AG09309 (cell line): ENCODE measurements at regions not wholly inside any gene's neighbourhood (a gene's known extent, or its start where the extent isn't known, plus 50 kb on each side); places are given as distances from the start of the nearest gene placed in this dataset.

Experiments used
- DNase-seq: peaks from one replicate; pipeline ENCODE4 v3.0.0-alpha.2; 2010; ENCODE audit warnings: low read depth
- H3K4me3 ChIP-seq: 2 replicates; pipeline ENCODE4 v1.5.1; 2011; ENCODE audit warnings: mild to moderate bottlenecking, low read depth, low read length, moderate library complexity; ENCODE audit not compliant: control insufficient read depth
- TF ChIP-seq, protein P1 (sequence below): IDR thresholded peaks from 2 replicates; pipeline ENCODE4 v1.5.1; 2011; ENCODE audit warnings: mild to moderate bottlenecking, low read depth, low read length, inconsistent platforms; ENCODE audit not compliant: insufficient read depth, control insufficient read depth; ENCODE audit errors: missing control alignments

DNA sequence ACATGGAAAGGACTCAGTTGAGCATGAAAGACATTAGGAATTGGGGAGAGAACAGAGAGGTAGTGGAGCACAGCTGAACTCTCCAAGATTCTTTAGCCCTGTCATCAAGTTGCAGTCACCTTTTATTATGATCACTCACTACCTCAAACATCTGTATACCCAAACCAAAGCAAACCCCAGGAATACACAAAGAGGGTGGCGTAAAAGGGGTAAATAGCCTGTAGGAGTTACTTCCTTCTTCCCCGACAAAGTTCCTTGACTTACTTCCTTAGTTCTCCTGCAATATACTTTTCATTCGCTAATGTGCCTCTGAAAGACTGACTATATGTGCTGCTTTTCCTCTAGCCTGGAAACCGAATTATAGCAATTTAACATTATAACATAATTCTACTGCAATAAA lies 159.9 kb downstream of the SPRY1 start:
- TF ChIP-seq, protein P1, sequence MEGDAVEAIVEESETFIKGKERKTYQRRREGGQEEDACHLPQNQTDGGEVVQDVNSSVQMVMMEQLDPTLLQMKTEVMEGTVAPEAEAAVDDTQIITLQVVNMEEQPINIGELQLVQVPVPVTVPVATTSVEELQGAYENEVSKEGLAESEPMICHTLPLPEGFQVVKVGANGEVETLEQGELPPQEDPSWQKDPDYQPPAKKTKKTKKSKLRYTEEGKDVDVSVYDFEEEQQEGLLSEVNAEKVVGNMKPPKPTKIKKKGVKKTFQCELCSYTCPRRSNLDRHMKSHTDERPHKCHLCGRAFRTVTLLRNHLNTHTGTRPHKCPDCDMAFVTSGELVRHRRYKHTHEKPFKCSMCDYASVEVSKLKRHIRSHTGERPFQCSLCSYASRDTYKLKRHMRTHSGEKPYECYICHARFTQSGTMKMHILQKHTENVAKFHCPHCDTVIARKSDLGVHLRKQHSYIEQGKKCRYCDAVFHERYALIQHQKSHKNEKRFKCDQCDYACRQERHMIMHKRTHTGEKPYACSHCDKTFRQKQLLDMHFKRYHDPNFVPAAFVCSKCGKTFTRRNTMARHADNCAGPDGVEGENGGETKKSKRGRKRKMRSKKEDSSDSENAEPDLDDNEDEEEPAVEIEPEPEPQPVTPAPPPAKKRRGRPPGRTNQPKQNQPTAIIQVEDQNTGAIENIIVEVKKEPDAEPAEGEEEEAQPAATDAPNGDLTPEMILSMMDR: no peak
- no peak overlapping the region for H3K4me3 ChIP-seq
- DNase-seq: no peak

DNA sequence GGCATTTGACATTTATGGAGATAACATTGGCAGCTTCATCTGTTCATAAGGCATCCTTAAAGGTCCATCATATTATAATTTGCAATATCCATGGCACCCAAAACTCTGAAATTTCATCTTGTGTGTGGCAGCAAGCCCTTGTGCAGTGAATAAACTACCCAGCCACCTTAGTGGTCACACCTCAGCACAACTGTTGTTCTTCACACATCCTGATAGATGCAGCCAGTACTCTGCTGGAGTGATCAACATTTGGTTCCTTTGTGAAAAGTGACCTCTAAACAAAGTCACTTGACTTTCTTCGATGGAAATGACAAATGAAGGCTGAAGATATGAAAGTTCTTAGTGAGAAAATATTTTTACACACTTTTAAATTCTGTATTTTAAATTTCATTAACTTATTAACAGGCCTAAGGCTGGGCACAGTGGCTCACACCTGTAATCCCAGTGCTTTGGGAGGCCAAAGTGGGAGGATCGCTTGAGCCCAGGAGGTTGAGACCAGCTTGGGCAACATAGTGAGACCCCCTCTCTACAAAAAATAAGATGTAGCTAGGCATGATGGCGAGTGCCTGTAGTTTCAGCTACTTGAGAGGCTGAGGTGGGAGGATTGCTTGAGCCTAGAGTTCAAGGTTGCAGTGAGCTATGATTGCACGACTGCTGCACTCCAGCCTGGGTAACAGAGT lies 161.4 kb downstream of the SPRY1 start:
- DNase-seq: no peak
- TF ChIP-seq, protein P1: no peak
- no peak overlapping the region for H3K4me3 ChIP-seq

DNA sequence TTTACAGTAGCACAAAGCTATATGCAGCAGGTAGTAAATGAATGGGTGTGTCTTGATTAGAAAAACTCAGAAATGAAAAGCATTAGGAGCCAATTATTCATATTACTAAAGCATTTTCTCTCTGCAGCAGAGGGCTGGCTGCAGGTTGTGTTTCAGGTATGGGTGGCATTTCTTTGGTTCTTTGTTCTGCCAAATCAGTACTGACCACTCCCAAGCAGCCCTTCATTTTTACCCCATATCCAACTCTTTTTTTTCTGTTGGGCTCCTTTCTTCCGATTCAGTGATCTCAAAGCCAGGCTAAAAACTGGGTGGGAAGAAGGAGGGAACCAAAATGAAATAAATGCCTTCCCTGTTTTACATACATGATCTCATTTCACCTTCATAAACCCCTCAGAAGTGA lies 162.3 kb downstream of the SPRY1 start:
- TF ChIP-seq, protein P1: no peak
- H3K4me3 ChIP-seq: no peak overlapping the region
- DNase-seq: no peak

DNA sequence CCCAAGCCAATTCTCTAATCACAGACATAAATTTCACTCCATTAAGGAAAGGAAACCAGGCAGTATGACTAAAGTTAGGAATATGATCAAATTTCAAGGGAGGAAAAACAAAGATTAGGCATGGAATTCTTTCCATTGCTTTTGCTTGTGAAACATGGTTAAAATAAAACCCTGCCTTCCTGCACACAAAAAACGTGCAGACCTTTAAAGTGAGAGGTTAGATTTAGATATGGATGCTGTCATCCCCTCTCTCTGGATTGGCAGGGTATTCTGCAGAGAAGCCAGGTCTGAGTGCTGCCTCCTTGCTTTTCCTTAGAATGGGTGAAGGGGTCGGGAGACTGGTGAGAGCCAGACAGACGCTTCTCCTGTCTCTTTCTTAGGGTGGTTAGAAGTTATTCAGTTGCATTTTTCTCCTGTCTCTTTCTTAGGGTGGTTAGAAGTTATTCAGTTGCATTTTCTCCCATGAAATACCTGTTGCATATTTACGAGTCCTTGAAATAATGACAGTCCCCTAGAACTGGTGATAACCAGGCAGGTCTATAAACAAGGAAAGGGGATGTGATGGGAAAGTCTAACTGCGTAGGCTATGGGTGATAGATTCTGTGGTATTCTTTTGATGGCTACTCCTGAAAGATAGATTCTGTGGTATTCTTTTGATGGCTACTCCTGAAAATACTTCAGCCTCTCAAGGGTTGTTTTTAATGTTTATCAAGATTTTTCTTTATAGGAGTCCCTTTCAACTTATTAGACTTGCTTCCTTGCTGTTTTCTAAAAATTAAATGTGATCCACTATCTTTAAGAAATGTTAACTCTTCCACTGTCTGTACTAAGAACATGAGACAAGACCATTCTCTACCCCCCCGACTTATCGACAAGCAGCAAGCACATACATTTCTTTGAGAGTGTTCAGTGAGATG lies 163.6 kb downstream of the SPRY1 start:
- TF ChIP-seq, protein P1: no peak
- no peak overlapping the region for H3K4me3 ChIP-seq
- DNase-seq: no peak

DNA sequence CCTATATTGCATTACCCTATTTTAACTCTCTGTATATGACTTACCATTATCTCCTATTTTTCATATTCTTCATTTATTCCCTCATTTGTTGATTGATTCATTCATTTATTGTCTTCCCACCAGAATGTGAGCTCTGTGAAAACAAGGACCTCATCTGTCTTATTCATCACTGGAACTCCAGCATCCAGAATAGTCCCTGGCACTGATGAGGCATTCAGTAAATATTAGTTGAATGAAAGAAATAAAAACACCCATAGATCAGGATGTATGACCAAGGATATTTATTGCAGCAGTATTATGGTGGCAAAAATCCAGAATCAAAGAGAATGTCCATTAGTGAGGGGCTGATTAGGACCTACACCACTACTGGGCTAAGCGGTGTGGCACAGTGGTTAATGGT lies 164.9 kb downstream of the SPRY1 start:
- H3K4me3 ChIP-seq: no peak overlapping the region
- TF ChIP-seq, protein P1: no peak

DNA sequence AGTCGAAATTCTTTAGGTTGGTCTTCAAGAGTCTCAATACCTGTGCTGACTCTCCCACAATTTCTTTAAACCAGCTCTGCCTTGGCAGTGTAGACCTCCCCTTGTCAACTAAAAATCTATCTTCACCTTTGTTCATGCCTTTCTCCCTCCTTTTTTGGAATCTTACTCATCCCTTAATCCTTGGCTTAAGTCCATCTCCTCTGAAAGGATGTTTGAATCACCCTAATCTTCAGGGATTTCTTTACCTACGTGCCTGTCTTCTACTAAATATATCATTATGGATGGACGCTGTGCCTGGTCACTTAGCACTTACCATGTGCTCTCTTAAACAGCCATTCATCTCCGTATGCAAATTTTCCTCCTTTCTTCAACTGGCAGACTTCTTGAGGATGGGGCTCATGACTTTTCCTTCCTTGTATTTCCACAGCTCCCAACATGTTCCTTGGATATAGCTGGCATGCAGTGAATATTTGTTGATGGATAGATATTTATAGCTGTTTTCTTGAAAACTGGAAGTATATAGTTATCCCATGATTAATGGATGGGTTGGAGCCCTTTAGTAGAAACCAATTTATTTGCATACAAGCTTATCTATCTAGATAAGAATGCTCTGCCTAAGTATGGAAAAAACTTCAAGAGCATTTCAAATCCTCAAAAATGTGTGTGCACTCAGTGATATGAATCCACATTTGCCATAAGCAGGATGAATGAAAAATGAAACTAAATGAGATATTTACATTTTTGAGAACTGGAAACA lies 166.6 kb downstream of the SPRY1 start:
- TF ChIP-seq, protein P1: no peak
- H3K4me3 ChIP-seq: no peak overlapping the region
- no peak for DNase-seq

More for the DNA sequence above, 164.9 kb downstream of the SPRY1 start:
- DNase-seq: no peak
